NAMALWA (cell line): ENCODE measurements at regions not wholly inside any gene's neighbourhood (a gene's known extent, or its start where the extent isn't known, plus 50 kb on each side); places are given as distances from the start of the nearest gene placed in this dataset.

Source experiments
- DNase-seq: peaks from one replicate; pipeline ENCODE4 v3.0.0-alpha.2; 2015; ENCODE audit warnings: low spot score

GRCh38 chr4:162640152-162640551 lies 476.4 kb upstream of the FSTL5 start:
- no peak for DNase-seq

GRCh38 chr4:162634390-162634789 lies 470.6 kb upstream of the FSTL5 start:
- no peak for DNase-seq

- no peak for DNase-seq
These were observed 458.9 kb upstream of the FSTL5 start for GRCh38 chr4:162622664-162623063.

- no peak for DNase-seq
These were observed 446.3 kb upstream of the FSTL5 start for GRCh38 chr4:162610116-162610515.

- DNase-seq: no peak
These were observed 422.5 kb upstream of the FSTL5 start for GRCh38 chr4:162586266-162586665.

- DNase-seq: no peak
These were observed 418.4 kb upstream of the FSTL5 start for GRCh38 chr4:162582180-162582579.

GRCh38 chr4:162565730-162566129 lies 401.9 kb upstream of the FSTL5 start:
- no peak for DNase-seq

GRCh38 chr4:162560073-162560472 lies 396.3 kb upstream of the FSTL5 start:
- no peak for DNase-seq

GRCh38 chr4:162557516-162558106 lies 393.8 kb upstream of the FSTL5 start:
- DNase-seq: no peak

- peak; percentile 9 for DNase-seq
These were observed 371.3 kb upstream of the FSTL5 start for GRCh38 chr4:162535121-162535520.

- DNase-seq: no peak
These were observed 359.4 kb upstream of the FSTL5 start for GRCh38 chr4:162523171-162523570.

- DNase-seq: no peak
These were observed 358.9 kb upstream of the FSTL5 start for GRCh38 chr4:162522724-162523123.

GRCh38 chr4:162510937-162511336 lies 347.1 kb upstream of the FSTL5 start:
- DNase-seq: no peak

- no peak for DNase-seq
These were observed 346.3 kb upstream of the FSTL5 start for GRCh38 chr4:162510115-162510514.

- DNase-seq: no peak
These were observed 345.5 kb upstream of the FSTL5 start for GRCh38 chr4:162509333-162509732.

- no peak for DNase-seq
These were observed 342.5 kb upstream of the FSTL5 start for GRCh38 chr4:162506253-162506652.

GRCh38 chr4:162503868-162504267 lies 340.1 kb upstream of the FSTL5 start:
- DNase-seq: no peak

- DNase-seq: no peak
These were observed 338.3 kb upstream of the FSTL5 start for GRCh38 chr4:162502109-162502508.

- DNase-seq: peak; percentile 41
These were observed 335.7 kb upstream of the FSTL5 start for GRCh38 chr4:162499478-162499877.

GRCh38 chr4:162498168-162498567 lies 334.4 kb upstream of the FSTL5 start:
- no peak for DNase-seq

- peak; percentile 60 for DNase-seq
These were observed 333.9 kb upstream of the FSTL5 start for GRCh38 chr4:162497564-162498167.

GRCh38 chr4:162494935-162495334 lies 331.1 kb upstream of the FSTL5 start:
- DNase-seq: no peak

GRCh38 chr4:162485486-162485885 lies 321.7 kb upstream of the FSTL5 start:
- DNase-seq: no peak

- DNase-seq: no peak
These were observed 311.4 kb upstream of the FSTL5 start for GRCh38 chr4:162475246-162475645.
